GM18858 (cell line): ENCODE measurements at regions not wholly inside any gene's neighbourhood (a gene's known extent, or its start where the extent isn't known, plus 50 kb on each side); places are given as distances from the start of the nearest gene placed in this dataset.

ENCODE experiments used
- ATAC-seq: cut with Tn5 transposase; IDR thresholded peaks from one replicate; pipeline ENCODE4 v1.9.1; 2021; ENCODE audit not compliant: unreplicated experiment

DNA sequence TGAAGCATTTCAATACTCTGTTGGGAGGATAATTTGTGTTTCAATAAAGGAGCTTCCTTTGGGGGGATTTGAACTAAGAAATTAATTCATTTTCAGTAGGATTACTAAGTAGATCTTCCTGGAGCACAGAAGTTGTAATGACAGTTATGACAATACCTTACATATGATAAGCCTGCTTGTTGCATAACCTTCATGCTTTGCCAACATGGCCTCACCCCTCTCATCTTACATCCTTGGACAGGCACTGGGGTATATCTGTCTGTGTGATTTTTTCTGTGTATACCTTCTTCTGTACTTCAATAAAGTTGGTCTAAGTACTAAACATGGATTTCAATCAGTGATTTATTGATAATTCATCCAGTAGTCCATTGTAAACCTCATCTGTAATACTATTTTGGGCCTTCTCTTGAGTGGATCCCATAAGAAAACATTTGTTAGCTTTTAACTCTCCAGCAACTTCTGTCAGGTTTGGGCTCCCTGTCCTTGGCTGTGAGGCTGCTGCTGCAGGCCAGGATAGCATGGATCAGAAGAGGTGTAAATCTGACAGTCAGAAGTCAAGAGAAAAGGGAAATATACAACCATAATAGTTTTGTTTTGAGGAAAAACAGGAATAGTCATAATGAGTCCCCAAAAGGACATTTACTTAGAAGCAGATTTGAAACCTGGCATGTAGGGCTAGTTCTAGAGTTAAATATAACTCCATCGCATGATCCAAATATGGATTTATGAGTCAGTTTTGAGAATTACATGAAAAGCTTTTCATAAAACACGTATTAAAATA lies 422.2 kb downstream of the KLF5 start:
- no peak for ATAC-seq

GRCh38 chr13:73479856-73480255 lies 421.1 kb downstream of the KLF5 start:
- no peak for ATAC-seq

GRCh38 chr13:73479351-73479750 lies 420.5 kb downstream of the KLF5 start:
- ATAC-seq = no peak

DNA sequence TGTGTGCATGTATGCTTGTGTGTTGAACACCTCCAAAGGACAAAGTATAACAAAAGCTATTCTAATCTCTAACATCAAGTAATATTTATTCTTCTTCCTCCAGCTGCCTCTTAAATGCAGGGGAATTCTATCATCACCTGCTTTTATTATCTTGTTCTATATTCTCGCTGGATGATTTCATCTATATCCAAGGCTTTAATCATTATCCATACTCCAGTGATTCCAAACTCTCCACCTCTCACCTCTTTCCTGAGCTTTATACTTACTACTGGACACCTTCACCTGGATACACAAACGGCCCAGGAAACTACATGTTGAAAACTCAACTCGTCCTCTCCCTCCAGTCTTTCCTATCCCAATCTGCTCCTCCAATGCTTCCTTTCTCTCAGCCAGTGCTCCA lies 418.6 kb downstream of the KLF5 start:
- no peak for ATAC-seq

- ATAC-seq = no peak
These were observed 414.2 kb downstream of the KLF5 start for GRCh38 chr13:73473016-73473415.

GRCh38 chr13:73467125-73467524 lies 408.3 kb downstream of the KLF5 start:
- no peak for ATAC-seq

DNA sequence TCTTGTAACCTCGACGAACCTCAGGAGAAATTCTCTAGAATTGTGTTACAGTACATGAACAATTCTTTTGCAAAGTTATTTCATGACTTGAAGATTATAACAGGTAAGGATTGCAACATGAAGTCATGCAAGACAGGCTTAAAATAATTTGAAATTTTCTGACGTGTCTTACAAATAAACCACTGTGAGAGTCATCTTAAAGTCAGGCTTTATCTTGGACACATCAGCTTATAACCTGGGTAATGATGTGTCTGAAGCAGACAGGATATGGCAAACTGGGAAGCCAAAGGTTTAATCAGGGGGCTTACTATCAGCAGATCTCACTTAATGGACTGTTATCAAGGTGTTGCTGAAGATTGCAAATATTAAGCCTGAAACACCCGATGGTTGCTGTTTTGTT lies 407.8 kb downstream of the KLF5 start:
- ATAC-seq = no peak

GRCh38 chr13:73465617-73465971 lies 406.8 kb downstream of the KLF5 start:
- ATAC-seq = no peak

- ATAC-seq = no peak
These were observed 406.2 kb downstream of the KLF5 start for GRCh38 chr13:73464758-73465616.

DNA sequence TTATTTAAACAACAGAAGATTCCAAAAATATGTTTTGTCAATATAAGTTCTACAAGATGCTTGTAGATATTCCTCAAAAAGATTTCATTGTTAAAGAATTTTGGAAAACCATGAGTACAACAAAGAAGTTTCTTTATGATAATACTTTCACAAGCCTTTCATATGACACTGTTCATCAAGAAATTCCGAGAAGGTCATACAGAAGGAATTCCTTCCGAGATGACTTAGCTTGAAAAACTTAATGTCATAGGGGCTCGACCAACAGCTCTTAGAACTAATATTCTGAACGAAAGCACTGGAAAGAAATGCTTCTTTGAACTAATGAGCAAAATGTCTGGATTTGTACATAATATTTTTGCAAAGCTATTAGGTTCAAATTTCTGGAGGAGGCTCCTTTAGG lies 403.4 kb downstream of the KLF5 start:
- no peak for ATAC-seq

DNA sequence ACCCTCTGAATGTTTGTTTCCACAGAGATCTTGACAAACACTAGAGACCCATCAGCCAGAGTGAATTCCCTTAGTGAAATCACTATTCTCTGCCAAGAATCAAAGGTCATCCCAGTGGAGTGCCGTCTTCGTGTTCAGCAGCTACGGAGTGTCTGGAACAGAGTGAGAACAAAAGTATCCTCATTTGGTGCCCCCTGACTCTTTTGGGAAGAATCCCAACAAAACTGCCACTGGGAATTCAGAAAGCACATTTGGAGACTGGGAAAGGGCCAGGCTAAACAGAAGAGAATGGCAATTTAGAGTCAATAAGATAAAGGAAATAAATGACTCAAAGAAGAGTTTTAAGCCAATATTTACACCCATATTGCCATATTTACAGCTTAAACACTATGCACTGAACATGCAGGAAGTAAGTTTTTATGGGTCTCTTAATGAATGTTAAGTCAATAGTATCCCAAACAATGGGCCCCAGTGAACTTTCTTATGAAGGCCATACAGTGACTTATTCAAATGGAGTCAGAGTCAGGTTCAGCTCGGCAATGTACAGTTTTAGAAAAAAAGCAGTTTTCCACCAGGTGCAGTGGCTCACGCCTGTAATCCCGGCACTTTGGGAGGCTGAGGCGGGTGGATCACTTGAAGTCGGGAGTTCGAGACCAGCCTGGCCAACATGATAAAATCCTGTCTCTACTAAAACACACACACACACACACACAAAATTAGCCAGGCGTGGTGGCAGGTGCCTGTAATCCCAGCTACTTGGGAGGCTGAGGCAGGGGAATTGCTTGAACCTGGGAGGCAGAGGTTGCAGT lies 392.6 kb downstream of the KLF5 start:
- no peak for ATAC-seq

DNA sequence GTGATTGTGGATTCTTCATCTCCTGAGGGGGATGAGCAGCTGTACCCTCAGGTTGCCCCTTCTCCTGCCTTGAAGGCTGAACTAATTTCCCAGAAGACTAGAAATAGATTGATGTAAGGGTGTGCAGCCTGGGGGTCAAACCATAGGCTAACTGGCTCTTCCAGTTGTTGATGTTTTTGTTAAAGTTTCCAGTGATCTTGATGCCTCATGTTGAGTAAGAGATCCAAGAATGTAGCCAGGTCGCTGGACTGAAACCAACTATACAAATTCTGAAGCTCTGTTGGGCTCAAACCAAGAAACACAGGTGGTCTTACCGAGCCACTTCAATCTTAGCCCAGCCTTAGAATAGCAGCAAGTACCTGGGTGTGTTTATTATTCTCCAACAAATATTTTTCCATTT lies 391.8 kb downstream of the KLF5 start:
- no peak for ATAC-seq

GRCh38 chr13:73449252-73449651 lies 390.4 kb downstream of the KLF5 start:
- ATAC-seq = no peak

GRCh38 chr13:73440296-73440895 lies 381.6 kb downstream of the KLF5 start:
- ATAC-seq = no peak

DNA sequence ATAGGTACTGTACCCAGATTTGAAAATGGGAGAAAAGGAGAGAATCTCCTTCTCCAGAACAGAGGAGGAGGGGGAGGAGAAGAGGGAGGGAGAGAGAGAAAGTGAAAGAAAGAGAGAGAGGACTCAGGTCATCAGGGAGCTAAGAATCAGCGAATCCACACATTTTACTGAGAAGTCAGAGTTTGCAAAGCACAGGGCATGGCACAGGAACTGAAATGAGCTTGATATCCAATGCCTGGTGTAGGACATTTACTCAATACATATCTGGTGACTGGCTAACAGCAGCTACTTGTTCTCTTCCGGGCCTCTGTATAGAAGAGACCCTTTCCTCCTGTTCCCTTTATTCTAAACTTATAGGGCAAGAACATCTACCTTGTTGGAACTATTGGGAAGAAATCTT lies 375.1 kb downstream of the KLF5 start:
- no peak for ATAC-seq

- no peak for ATAC-seq
These were observed 374.7 kb downstream of the KLF5 start for GRCh38 chr13:73433458-73433857.

DNA sequence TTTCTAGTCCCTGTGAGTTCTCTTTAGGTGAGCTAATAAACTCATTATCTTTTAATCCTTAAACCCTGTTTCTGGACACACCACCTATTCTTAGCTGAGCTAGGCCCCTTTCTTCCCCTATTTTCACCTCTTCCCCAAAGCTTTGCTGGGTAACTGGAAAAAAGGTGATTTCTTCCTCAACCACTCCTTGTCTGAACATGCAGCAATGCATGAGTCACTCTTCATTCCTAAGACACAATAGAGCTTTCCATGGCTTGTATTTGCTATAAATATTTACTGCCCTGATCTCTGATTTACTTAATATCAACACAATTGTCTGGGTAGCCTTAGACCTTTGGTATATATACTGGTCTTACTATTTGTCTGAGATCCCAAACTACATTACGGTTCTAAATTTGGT lies 370.9 kb downstream of the KLF5 start:
- no peak for ATAC-seq

- no peak for ATAC-seq
These were observed 369.9 kb downstream of the KLF5 start for GRCh38 chr13:73428706-73429105.

GRCh38 chr13:73428137-73428536 lies 369.3 kb downstream of the KLF5 start:
- ATAC-seq = no peak

DNA sequence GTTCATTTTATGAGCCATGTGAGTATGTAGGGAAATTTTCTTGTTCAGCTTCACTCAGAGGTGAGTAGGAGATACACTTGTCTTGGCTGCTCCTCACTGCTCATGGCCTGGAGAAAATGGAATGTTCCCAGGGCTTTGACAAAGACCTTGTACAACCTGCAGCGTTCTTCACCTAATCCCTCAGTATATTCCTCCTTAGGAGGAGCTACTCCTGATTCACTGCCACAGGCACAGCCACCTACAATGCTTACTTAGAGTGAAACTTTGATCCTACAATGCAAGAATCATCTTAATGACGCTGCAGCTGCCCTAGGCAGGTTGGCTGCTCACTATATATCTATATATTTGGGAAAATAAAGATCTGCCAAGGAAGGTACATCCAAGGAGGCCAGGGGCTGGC lies 364.2 kb downstream of the KLF5 start:
- ATAC-seq = no peak

DNA sequence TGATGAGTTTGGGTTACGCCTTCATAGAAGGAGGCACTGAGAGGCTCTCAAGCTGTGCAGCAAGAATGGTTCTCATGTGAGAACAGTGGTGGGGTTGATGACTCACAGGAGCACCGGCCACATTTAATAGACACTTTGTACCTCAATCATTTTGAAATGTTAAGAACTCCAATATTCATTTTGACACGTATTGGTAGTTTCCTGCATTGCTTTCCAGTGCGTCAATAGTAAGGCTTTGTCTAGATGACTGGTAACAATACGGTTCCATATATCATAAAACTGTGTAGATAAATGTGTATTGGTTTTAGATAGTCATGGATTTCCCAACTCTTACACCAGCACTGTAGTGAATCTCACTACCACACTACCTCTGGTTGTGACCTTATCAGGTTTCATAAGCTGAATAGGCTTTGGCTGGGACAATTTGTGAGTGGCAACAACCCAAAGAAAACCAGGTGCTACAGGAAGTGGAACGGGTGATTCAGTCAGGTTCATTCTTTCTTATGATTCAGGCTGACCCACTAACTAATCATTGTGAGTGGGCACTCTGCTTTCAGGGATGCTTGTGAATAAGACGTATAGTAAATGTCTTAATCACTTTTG lies 362.6 kb downstream of the KLF5 start:
- no peak for ATAC-seq
